DMS 273 treated with DMSO at 0.1 percent for 48 hours (cell line): ENCODE measurements at regions not wholly inside any gene's neighbourhood (a gene's known extent, or its start where the extent isn't known, plus 50 kb on each side); places are given as distances from the start of the nearest gene placed in this dataset.

Experiments
- DNase-seq: peaks from one replicate; lab custom pipeline; 2025; lab: John Stamatoyannopoulos, UW

- no peak for DNase-seq
Observed at GRCh38 chr3:71846185-71846584, 61.2 kb upstream of the PROK2 start.

- DNase-seq = no peak
Observed at GRCh38 chr3:71843071-71843470, 58.1 kb upstream of the PROK2 start.

GRCh38 chr3:71838406-71838805 is 53.5 kb upstream of the PROK2 start:
- no peak for DNase-seq
